ENCODE measurements at regions not wholly inside any gene's neighbourhood (a gene's known extent, or its start where the extent isn't known, plus 50 kb on each side); places are given as distances from the start of the nearest gene placed in this dataset.
"Not testable (repeated sequence)": the region's sequence is repeated elsewhere in the genome, so short reads cannot be mapped to it uniquely, and the experiment has no call there.

- not testable (repeated sequence) for TF ChIP-seq CTCF, POLR2A (IDR thresholded peaks at IDR 0.05)
These were observed 140.8 kb upstream of the SPATA31A3 start for GRCh38 chr9:67133124-67133523.
